Large intestine (tissue), 3 donors: ENCODE measurements at regions not wholly inside any gene's neighbourhood (a gene's known extent, or its start where the extent isn't known, plus 50 kb on each side); places are given as distances from the start of the nearest gene placed in this dataset.

Experiments
- DNase-seq, 2 donors: peaks; one replicate each; pipeline versions ENCODE4 v3.0.0 to v3.0.0-alpha.2; 2013
- H3K27ac ChIP-seq: one replicate; pipeline ENCODE4 v1.5.1; 2013; ENCODE audit warnings: low read length
- H3K27me3 ChIP-seq: 2 replicates; pipeline ENCODE4 v1.6.1; 2013; ENCODE audit warnings: low read length; ENCODE audit not compliant: control insufficient read depth, insufficient read depth
- H3K36me3 ChIP-seq: 2 replicates; pipeline ENCODE4 v1.6.1; 2013; ENCODE audit warnings: low read length; ENCODE audit not compliant: control insufficient read depth, insufficient read depth
- H3K4me1 ChIP-seq: one replicate; pipeline ENCODE4 v1.6.1; 2013; ENCODE audit warnings: low read length; ENCODE audit not compliant: control insufficient read depth, insufficient read depth
- H3K4me3 ChIP-seq: one replicate; pipeline ENCODE4 v1.5.1; 2013; ENCODE audit warnings: low read length
- H3K9me3 ChIP-seq: one replicate; pipeline ENCODE4 v1.6.1; 2013; ENCODE audit warnings: mild to moderate bottlenecking, low read depth, low read length, moderate library complexity; ENCODE audit not compliant: control insufficient read depth
- WGBS: methylation state at CpG from one replicate; pipeline ENCODE4 v1.1.5; 2013; ENCODE audit warnings: low lambda C conversion rate; ENCODE audit not compliant: insufficient coverage; 5-methylcytosine and 5-hydroxymethylcytosine counted together

GRCh38 chr13:90003566-90003965 is 1343.9 kb upstream of the MIR17HG start:
- no peaks in the 10 kb centered on the region for H3K9me3 ChIP-seq
- no peaks in the 10 kb centered on the region for H3K36me3 ChIP-seq
- no peak overlapping the region for H3K27ac ChIP-seq
- no CpG with 5 or more reads among the region's 3 CpGs for WGBS
- DNase-seq = no peak
- no peaks in the 10 kb centered on the region for H3K4me1 ChIP-seq
- no peaks in the 10 kb centered on the region for H3K27me3 ChIP-seq
- H3K4me3 ChIP-seq = no peak overlapping the region

- Histone ChIP-seq H3K9me3 (no peaks in the 10 kb centered on the region), H3K4me1 (no peaks in the 10 kb centered on the region), H3K4me3 (no peak overlapping the region), H3K27ac (no peak overlapping the region), H3K36me3 (no peaks in the 10 kb centered on the region), H3K27me3 (no peaks in the 10 kb centered on the region)
- 75% methylated on average over 3 of the region's 7 CpGs for WGBS
- no peak for DNase-seq
Measured at GRCh38 chr13:90008707-90009149, 1338.8 kb upstream of the MIR17HG start.

GRCh38 chr13:90014038-90014437 is 1333.4 kb upstream of the MIR17HG start:
- H3K27ac ChIP-seq = no peak overlapping the region
- no CpG with 5 or more reads among the region's 1 CpG for WGBS
- no peaks in the 10 kb centered on the region for H3K9me3 ChIP-seq
- DNase-seq = no peak
- H3K36me3 ChIP-seq = no peaks in the 10 kb centered on the region
- H3K4me1 ChIP-seq = no peaks in the 10 kb centered on the region
- H3K4me3 ChIP-seq = no peak overlapping the region
- H3K27me3 ChIP-seq = no peaks in the 10 kb centered on the region

DNA sequence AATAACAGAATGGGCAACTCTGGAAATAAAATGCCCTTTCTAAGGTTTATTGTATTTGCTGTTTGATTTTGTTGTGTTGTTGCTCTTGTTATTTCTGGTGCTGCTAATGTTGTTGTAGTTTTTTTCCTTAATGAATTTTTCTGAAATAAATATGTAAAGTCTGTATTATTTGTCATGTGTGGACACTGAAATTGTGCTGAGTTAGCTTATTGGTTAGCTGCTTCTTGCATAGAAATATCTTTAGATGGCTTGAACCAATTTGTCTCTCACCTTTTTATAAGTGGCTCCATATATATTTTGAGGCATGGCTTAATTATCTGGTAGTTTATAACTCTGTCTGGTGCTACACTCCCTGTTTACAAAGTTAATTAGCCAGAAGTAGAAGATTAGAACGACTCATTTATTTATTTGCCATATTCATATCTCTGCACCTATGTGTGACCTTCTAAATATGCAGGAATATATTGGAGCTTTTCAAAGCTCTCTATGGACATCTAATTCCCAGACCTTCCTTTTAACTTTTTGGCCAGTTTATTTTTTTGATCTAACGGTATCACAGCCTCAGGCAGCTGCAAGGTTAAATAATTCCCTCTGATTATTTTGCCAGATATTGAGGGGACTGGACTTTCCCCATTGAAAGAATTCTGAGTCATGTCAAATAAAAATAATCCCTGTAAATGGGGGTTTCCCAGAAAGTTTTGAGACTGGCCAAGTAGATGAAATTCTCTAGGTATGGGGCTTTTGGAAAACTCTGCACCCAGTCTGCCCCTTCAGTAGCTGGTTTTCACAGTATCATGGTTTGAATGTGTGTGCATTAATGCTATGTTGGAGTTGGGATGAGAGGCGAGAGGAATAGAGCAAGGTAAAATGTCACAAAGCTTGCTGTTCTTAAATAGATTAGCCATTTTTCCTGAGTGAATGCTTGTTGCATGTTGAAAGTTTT is 1331.7 kb upstream of the MIR17HG start:
- Histone ChIP-seq H3K36me3 (no peaks in the 10 kb centered on the region), H3K27ac (no peak overlapping the region), H3K27me3 (no peaks in the 10 kb centered on the region), H3K9me3 (no peaks in the 10 kb centered on the region), H3K4me1 (no peaks in the 10 kb centered on the region), H3K4me3 (no peak overlapping the region)
- DNase-seq = no peak
- WGBS = 41% methylated on average over 2 of the region's 3 CpGs

- H3K9me3 ChIP-seq = no peaks in the 10 kb centered on the region
- DNase-seq = no peak
- H3K4me1 ChIP-seq = no peaks in the 10 kb centered on the region
- WGBS = 100% methylated on average over 1 of the region's 1 CpG
- H3K27ac ChIP-seq = no peak overlapping the region
- H3K4me3 ChIP-seq = no peak overlapping the region
- H3K36me3 ChIP-seq = no peaks in the 10 kb centered on the region
- no peaks in the 10 kb centered on the region for H3K27me3 ChIP-seq
Measured at GRCh38 chr13:90016688-90017087, 1330.8 kb upstream of the MIR17HG start.

DNA sequence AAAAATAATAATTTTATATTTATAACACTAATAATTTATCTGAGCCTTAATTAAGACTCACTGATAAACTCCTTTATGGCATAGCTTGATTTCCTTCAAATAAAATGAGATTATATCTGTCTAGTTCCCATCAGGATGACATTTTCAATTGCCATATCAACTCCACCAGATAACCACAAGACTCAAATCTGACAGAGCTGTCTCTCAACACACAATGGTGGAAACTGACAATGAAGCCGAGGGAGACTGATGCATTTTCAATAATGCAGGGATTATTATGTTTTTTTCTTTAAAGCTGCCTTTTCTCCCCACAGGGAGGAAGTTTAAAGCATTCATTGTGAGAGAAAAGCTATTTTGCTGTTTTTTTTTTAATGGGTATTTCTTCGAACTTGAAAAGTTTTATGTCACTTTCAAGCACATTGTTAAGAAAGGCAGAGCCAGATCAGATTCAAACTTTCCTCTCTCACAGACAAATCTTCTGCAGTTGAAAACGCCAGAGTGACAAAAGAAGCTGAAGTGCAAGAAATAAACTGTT is 1326.9 kb upstream of the MIR17HG start:
- Histone ChIP-seq H3K4me1 (no peaks in the 10 kb centered on the region), H3K36me3 (no peaks in the 10 kb centered on the region), H3K9me3 (no peaks in the 10 kb centered on the region), H3K27me3 (no peaks in the 10 kb centered on the region), H3K4me3 (no peak overlapping the region), H3K27ac (no peak overlapping the region)
- WGBS = 86% methylated on average over 1 of the region's 3 CpGs
- no peak for DNase-seq

DNA sequence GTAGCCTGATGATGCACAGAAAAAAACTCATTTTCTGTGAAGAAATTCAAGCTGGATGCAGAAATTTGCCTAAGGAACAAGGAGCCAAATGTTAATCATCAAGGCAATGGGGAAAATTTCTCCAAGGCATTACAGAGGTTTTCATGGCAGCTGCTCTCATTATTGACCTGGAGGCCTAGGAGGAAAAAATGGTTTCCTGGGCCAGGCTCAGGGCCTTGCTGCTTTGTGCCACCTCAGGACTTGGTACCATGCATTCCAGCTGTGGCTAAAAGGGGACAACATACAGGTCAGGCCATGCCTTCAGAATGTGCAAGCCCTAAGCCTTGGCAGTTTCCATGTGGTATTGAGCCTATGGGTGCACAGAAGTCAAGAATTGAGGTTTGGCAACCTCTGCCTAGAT is 1320.1 kb upstream of the MIR17HG start:
- Histone ChIP-seq H3K9me3 (no peaks in the 10 kb centered on the region), H3K4me3 (no peak overlapping the region), H3K36me3 (no peaks in the 10 kb centered on the region), H3K27ac (no peak overlapping the region), H3K27me3 (no peaks in the 10 kb centered on the region), H3K4me1 (no peaks in the 10 kb centered on the region)
- DNase-seq = no peak

DNA sequence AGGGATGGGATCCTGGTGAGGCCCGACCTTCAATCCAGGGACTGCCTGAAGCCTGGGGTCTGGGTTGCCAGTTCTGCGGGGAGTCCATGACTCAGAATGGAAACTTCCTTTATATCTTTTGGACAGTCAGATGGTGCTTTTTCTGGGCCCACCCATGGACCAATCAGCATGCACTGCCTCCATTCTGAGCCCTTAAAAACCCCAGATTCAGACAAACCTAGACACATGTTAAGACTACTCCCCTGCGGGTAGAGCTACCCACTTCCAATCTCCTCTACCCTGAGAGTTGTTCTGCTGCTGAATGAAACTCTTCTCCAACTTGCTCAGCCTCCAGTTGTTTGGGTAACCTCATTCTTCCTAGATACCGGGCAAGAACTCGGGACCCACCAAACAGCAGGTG is 1315.2 kb upstream of the MIR17HG start:
- Histone ChIP-seq H3K9me3 (peaks cover 3% of the 10 kb centered on the region), H3K4me3 (no peak overlapping the region), H3K27me3 (no peaks in the 10 kb centered on the region), H3K27ac (no peak overlapping the region), H3K36me3 (no peaks in the 10 kb centered on the region), H3K4me1 (no peaks in the 10 kb centered on the region)
- WGBS = no CpG with 5 or more reads among the region's 5 CpGs
- DNase-seq = no peak

DNA sequence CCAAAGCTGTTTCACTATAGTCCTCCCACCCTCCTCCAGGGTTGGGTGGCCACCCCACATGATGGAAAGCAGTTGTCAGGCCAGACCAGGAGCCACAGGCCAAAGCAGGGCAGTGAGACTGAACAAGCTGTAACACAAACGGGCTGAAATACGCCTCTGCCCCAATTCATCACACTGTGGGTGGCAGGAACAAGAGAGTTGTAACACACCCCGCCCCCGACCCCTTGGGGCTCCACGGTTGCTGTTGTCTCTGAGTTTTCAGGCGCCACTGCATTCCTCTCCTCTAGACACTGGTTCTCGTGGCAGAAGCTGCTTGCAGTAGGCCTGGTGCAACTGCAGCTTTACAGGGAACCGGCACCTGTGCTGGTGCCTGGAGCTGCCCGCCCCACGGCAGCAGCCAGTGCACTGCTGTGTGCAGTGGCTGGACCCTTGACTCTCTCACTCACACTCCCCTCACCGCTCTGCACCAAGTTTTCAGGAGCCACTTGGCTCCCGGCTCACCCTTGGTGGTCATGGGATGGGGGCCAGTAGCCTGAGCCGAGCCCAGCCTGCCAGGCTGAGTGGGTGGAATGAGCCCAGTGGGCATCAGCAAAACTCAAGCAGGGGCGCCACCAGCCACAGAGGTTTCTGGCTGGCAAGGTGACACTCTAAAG is 1314.5 kb upstream of the MIR17HG start:
- Histone ChIP-seq H3K4me3 (no peak overlapping the region), H3K4me1 (no peaks in the 10 kb centered on the region), H3K36me3 (no peaks in the 10 kb centered on the region), H3K27me3 (no peaks in the 10 kb centered on the region), H3K27ac (no peak overlapping the region), H3K9me3 (peaks cover 3% of the 10 kb centered on the region)
- WGBS = no CpG with 5 or more reads among the region's 14 CpGs
- no peak for DNase-seq

DNA sequence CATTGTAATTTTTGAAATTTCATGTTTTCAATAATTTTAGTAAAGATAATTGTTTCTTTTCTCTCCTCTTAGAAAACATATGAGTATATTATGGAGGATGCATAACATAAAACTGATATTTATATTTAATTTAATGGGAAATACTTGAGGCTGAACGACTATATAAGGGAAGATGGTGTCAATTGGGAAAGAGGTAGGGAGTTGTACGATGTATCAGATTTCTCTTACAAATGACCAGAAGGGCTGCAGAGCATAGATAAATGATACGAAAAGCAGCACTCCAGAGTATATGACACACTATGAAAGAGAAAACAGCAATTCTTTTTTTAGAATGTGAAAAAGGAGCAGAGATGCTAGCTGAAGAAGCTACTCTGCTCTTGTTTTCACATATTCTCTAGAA is 1308.0 kb upstream of the MIR17HG start:
- 100% methylated on average over 2 of the region's 3 CpGs for WGBS
- no peak for DNase-seq
- Histone ChIP-seq H3K4me3 (no peak overlapping the region), H3K36me3 (no peaks in the 10 kb centered on the region), H3K9me3 (no peaks in the 10 kb centered on the region), H3K4me1 (no peaks in the 10 kb centered on the region), H3K27ac (no peak overlapping the region), H3K27me3 (no peaks in the 10 kb centered on the region)
